AG04449 (cell line): ENCODE measurements at regions not wholly inside any gene's neighbourhood (a gene's known extent, or its start where the extent isn't known, plus 50 kb on each side); places are given as distances from the start of the nearest gene placed in this dataset.

Experiments
- CTCF ChIA-PET: fragments of 350-600 bp; formaldehyde crosslinking; extraction: SDS; loops from one replicate; lab custom pipeline; 2021; ENCODE audit warnings: antibody characterized with exemption; lab: Yijun Ruan, JAX
- POLR2A ChIA-PET: fragments of 400-600, 350-600 bp; formaldehyde crosslinking; extraction: SDS; loops from one replicate; lab custom pipeline; 2020; ENCODE audit warnings: antibody characterized with exemption, inconsistent platforms; lab: Yijun Ruan, JAX
- DNase-seq: peaks from one replicate; pipeline ENCODE4 v3.0.0-alpha.2; 2010; ENCODE audit warnings: low read depth, low spot score
- H3K4me3 ChIP-seq: 2 replicates; pipeline ENCODE4 v1.5.1; 2011; ENCODE audit warnings: low read depth, mild to moderate bottlenecking, control low read depth, low read length
- TF ChIP-seq, protein P1 (sequence below): IDR thresholded peaks from one replicate; pipeline ENCODE4 v1.5.1; 2011; ENCODE audit warnings: mild to moderate bottlenecking, moderate library complexity, low read length, control low read depth, inconsistent platforms; ENCODE audit not compliant: insufficient read depth; ENCODE audit errors: missing control alignments

DNA sequence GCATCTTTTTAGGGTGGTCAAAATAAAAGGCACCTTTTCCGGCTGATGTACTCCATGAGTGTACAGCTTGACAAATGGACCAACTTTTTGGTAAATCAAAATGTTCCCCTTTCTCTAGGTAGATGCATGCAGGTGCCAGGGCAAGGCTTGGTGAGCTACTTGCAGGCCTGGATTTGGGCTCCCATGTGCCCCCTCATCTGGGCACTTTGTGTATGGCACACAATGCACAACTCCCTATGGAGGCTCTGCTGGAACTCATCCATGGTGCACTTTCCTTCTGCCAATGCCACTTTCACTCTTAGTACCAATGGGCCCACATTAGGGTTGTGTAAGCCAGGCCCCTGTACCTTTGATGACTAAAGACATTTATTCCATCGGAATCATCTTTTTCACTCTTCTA is 300.8 kb downstream of the SDHAF3 start:
- CTCF ChIA-PET, result no interaction called here
- no peak overlapping the region for H3K4me3 ChIP-seq
- POLR2A ChIA-PET, result no interaction called here
- TF ChIP-seq, protein P1, sequence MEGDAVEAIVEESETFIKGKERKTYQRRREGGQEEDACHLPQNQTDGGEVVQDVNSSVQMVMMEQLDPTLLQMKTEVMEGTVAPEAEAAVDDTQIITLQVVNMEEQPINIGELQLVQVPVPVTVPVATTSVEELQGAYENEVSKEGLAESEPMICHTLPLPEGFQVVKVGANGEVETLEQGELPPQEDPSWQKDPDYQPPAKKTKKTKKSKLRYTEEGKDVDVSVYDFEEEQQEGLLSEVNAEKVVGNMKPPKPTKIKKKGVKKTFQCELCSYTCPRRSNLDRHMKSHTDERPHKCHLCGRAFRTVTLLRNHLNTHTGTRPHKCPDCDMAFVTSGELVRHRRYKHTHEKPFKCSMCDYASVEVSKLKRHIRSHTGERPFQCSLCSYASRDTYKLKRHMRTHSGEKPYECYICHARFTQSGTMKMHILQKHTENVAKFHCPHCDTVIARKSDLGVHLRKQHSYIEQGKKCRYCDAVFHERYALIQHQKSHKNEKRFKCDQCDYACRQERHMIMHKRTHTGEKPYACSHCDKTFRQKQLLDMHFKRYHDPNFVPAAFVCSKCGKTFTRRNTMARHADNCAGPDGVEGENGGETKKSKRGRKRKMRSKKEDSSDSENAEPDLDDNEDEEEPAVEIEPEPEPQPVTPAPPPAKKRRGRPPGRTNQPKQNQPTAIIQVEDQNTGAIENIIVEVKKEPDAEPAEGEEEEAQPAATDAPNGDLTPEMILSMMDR, result no peak
- DNase-seq, result no peak

DNA sequence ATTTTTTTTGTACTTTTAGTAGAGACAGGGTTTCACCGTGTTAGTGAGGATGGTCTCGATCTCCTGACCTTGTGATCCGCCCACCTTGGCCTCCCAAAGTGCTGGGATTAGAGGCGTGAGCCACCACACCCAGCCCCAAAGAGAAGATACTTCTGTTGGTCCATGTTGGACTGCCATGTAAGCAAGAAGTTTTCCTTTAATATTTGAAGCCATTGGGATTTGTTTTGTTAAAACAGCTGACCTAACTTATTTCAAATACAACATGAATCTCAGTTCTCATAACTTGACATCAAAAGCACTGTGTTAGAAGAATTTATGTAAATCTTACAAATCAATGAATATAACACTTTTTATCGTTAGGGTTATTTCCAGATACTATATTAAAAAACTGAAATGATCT is 302.4 kb downstream of the SDHAF3 start:
- H3K4me3 ChIP-seq, result no peak overlapping the region
- POLR2A ChIA-PET, result no interaction called here
- TF ChIP-seq, protein P1, result no peak
- CTCF ChIA-PET, result no interaction called here
- no peak for DNase-seq

DNA sequence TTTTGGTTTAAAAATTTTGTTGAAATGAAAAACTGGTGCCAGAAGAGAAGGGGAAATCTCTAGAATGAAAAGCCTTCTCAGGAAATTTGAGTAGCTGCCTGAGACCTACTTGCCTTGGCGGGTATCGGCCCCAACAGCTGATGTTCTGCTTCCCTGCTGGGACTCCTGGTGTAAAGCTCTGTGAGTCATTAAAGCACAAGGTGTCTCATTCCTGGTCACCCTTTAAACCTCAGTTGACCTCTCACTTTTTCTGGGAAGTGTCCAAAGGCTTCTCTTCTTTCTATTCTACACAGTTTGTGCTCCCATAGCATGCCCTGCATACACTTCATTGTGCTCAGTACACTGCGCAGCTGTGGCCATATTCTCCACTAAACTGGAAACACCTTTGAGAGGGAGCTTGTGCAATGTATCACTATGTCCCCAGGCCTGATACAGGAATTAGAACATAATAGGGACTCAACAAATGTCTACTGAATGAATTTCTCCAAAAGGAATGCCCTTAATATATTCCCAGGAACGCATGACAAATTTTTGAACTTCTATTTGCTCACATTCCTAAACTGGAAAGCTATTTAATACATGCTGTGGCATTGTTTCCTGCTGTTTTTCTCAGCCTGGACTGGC is 303.9 kb downstream of the SDHAF3 start:
- TF ChIP-seq, protein P1, result no peak
- CTCF ChIA-PET, result no interaction called here
- no peak overlapping the region for H3K4me3 ChIP-seq
- POLR2A ChIA-PET, result interaction anchor here (0.7 kb wide), 1 partner anchor 22 kb away, joined by 3 read pairs; no protein-coding TSS in a partner anchor
- no peak for DNase-seq

DNA sequence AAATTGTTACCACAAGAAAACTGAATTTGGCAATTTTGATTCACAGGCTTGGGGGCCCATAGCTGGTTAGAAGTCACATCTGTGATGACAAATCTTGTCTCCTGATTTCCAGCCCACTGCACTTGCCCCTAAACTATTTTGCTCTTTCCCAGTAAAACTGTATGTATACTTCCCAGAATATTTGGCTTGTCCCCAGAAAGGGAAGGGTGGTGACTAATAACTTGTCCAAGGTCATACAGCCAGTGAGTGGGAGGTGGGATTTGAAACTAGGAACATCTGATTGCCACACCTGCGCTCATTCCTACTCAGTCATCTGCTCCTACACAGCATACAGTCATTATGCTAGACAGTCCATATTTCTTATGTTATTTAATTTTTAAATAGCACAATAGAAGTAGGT is 304.5 kb downstream of the SDHAF3 start:
- CTCF ChIA-PET, result no interaction called here
- POLR2A ChIA-PET, result no interaction called here
- no peak overlapping the region for H3K4me3 ChIP-seq
- DNase-seq, result no peak
- TF ChIP-seq, protein P1, result no peak

DNA sequence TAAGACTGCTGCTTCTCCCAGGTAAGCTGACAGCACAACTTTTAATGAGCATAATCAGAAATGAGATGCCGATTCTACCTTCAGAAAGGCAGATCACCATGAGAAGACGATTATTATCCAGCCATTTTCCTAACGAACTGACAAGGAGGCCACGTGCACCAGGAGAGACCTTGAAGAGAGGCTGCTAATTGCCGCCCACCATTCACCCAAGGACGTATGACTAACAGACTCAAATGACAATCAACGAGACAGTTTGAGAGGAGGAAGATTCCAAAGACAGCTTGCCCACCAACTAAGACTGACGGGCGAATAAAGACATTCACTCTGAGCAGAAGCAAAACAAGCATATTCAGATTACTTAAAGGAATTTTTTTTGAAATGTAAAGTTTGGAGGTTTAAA is 301.9 kb upstream of the TAC1 start:
- ChIA-PET POLR2A (no interaction called here), CTCF (no interaction called here)
- DNase-seq, result no peak
- TF ChIP-seq, protein P1, result no peak
- H3K4me3 ChIP-seq, result no peak overlapping the region

DNA sequence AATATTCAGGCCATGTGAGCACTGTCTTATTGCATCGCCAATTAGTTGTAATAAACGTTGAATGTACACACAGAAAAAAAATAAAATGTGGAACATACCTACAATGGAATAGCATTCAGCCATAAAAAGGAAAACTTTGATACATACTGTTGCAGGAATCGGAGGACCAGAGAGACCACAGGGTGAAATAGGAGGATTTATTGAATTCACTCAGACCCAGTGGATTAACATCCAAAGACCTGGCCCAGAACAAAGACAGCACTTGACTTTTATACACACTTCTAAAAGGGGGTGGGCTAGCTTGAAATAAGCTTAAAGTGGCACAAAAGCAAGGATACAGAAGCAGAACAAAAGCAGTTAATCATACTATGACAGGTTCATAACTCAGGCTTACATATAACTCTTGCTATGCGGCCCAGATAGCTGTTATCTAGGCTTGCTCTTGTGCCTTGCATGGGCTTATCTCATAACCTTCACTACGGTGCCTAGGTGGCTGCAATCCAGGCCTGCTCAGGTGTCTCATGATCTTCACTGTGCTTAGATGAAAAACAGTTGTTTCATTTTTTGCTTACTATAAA is 292.2 kb upstream of the TAC1 start:
- CTCF ChIA-PET, result interaction anchor here (0.7 kb wide), 1 partner anchor 1283 kb away, joined by 3 read pairs; no protein-coding TSS in a partner anchor
- DNase-seq, result no peak

More for the DNA sequence above, 292.2 kb upstream of the TAC1 start:
- no peak overlapping the region for H3K4me3 ChIP-seq
- POLR2A ChIA-PET, result no interaction called here
- TF ChIP-seq, protein P1, result no peak
